C4-2B (cell line): ENCODE measurements at regions not wholly inside any gene's neighbourhood (a gene's known extent, or its start where the extent isn't known, plus 50 kb on each side); places are given as distances from the start of the nearest gene placed in this dataset.

ENCODE experiments used
- CTCF ChIP-seq: fragments of 450-650 bp; conservative IDR thresholded peaks from 2 replicates; pipeline ENCODE4 v1.5.1; 2017; ENCODE audit warnings: mild to moderate bottlenecking
- ZFX ChIP-seq: fragments of 450-650 bp; IDR thresholded peaks from 2 replicates; pipeline ENCODE4 v1.6.1; 2017

DNA sequence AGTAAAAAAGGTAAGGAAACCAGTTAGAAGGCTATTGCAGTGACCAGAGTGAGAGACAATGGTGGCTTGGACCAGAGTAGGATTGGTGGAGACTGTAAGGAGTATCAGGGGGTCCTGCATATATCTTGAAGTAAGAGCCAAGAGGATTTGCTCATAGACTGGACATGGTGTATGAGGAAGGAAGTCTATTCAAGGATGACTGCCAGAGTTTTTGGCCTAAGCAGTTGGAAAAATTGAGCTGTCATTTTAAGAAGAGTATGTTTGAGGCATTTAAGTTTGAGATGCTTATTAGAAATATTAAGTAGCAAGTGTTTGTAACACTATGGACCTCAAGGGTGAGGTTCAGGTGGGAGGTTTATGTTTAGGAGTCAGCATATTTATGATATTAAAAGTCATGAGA is 596.6 kb downstream of the METTL15 start:
- TF ChIP-seq CTCF (no peak), ZFX (no peak)
